ENCODE measurements at regions not wholly inside any gene's neighbourhood (a gene's known extent, or its start where the extent isn't known, plus 50 kb on each side); places are given as distances from the start of the nearest gene placed in this dataset.
A peak's percentile ranks its signal among the peaks of the same experiment; 100 is the strongest.

GRCh38 chr2:41727152-41727551, 320.7 kb upstream of the PKDCC start:
- TF ChIP-seq CTCF (conservative IDR thresholded peaks at IDR 0.05; ENCODE audit: control insufficient read depth, insufficient read depth, low read depth, low read length), result no peak
- no peak overlapping the region for H3K4me3 ChIP-seq (ENCODE audit: control insufficient read depth, low read depth, low read length)
- DNase-seq (ENCODE audit: low read depth), result no peak

DNA sequence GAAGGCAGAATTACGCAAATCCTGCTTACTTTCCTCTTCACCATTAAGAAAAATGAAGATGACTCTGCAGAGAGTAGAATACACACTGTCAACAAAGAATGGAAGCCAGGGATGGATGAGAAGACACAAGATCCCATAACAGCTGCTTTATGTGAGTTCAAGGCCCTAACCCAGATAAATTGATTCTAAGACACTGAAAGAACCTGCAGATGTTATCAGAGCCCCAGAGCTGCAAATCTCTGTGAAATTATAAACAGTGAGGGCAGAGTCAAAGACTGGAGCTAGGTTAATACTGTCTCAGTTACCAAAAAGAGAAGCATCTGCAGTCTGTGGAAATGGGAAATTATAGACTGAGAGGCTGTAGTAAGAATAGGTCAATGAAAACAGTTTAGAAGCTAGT, 320.1 kb upstream of the PKDCC start:
- no peak for DNase-seq (ENCODE audit: low read depth)
- no peak for TF ChIP-seq CTCF (conservative IDR thresholded peaks at IDR 0.05; ENCODE audit: control insufficient read depth, insufficient read depth, low read depth, low read length)
- no peak overlapping the region for H3K4me3 ChIP-seq (ENCODE audit: control insufficient read depth, low read depth, low read length)

DNA sequence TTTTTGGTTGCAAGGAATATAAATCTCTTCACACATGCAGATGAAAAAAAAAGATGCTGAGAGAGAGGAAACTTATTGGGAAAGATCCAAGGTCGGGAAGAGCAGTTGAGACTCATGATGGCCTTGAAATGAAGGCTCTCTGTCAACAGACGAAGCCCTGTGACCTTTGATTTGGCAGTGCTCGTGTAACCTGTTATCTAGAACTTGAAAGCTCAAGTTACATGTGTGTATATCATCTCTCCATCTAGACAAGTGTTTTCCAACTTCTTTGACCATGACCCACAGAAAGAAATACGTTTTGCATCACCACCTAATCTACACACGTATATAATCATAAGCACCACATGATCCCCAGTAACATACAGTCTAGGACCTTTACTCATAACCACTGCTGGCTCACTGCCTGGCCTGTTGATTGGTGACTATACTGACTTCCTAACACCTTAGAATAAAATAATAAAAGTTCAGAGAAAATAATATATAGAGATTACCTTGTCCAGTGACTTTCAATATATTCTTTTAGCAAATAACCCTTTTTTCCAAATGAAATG, 319.0 kb upstream of the PKDCC start:
- no peak overlapping the region for H3K4me3 ChIP-seq (ENCODE audit: control insufficient read depth, low read depth, low read length)
- peak; percentile 24 for DNase-seq (ENCODE audit: low read depth)
- TF ChIP-seq CTCF (conservative IDR thresholded peaks at IDR 0.05; ENCODE audit: control insufficient read depth, insufficient read depth, low read depth, low read length), result no peak

GRCh38 chr2:41729800-41730364, 317.9 kb upstream of the PKDCC start:
- no peak for DNase-seq (ENCODE audit: low read depth)
- no peak overlapping the region for H3K4me3 ChIP-seq (ENCODE audit: control insufficient read depth, low read depth, low read length)
- TF ChIP-seq CTCF (conservative IDR thresholded peaks at IDR 0.05; ENCODE audit: control insufficient read depth, insufficient read depth, low read depth, low read length), result no peak

GRCh38 chr2:41735006-41735405, 312.8 kb upstream of the PKDCC start:
- no peak for DNase-seq (ENCODE audit: low read depth)
- H3K4me3 ChIP-seq (ENCODE audit: control insufficient read depth, low read depth, low read length), result no peak overlapping the region
- TF ChIP-seq CTCF (conservative IDR thresholded peaks at IDR 0.05; ENCODE audit: control insufficient read depth, insufficient read depth, low read depth, low read length), result no peak

- TF ChIP-seq CTCF (conservative IDR thresholded peaks at IDR 0.05; ENCODE audit: control insufficient read depth, insufficient read depth, low read depth, low read length), result no peak
- no peak overlapping the region for H3K4me3 ChIP-seq (ENCODE audit: control insufficient read depth, low read depth, low read length)
- peak; percentile 51 for DNase-seq (ENCODE audit: low read depth)
Measured at GRCh38 chr2:41735476-41735875, 312.3 kb upstream of the PKDCC start.

Measured in fibroblast of mammary gland (primary cell).